GM13977 (cell line): ENCODE measurements at regions not wholly inside any gene's neighbourhood (a gene's known extent, or its start where the extent isn't known, plus 50 kb on each side); places are given as distances from the start of the nearest gene placed in this dataset.

Source experiments
- DNase-seq: peaks from one replicate; pipeline ENCODE4 v3.0.0; 2012; ENCODE audit warnings: low spot score
- in situ Hi-C: fragments of 300-500 bp; cut with MboI; formaldehyde crosslinking; loops from one replicate; pipeline ENCODE4 v1.12.0; 2022; ENCODE audit warnings: low sequenced_read_pairs, low pct_unique_long_range_greater_than_20kb, mixed read lengths, inconsistent platforms; ENCODE audit not compliant: unreplicated experiment
- TF ChIP-seq, protein P1 (sequence below): IDR thresholded peaks from 2 replicates; pipeline ENCODE4 v1.5.1; 2012; ENCODE audit warnings: mild to moderate bottlenecking, control low read depth; ENCODE audit not compliant: insufficient read depth; ENCODE audit errors: extremely low read depth, missing control alignments

DNA sequence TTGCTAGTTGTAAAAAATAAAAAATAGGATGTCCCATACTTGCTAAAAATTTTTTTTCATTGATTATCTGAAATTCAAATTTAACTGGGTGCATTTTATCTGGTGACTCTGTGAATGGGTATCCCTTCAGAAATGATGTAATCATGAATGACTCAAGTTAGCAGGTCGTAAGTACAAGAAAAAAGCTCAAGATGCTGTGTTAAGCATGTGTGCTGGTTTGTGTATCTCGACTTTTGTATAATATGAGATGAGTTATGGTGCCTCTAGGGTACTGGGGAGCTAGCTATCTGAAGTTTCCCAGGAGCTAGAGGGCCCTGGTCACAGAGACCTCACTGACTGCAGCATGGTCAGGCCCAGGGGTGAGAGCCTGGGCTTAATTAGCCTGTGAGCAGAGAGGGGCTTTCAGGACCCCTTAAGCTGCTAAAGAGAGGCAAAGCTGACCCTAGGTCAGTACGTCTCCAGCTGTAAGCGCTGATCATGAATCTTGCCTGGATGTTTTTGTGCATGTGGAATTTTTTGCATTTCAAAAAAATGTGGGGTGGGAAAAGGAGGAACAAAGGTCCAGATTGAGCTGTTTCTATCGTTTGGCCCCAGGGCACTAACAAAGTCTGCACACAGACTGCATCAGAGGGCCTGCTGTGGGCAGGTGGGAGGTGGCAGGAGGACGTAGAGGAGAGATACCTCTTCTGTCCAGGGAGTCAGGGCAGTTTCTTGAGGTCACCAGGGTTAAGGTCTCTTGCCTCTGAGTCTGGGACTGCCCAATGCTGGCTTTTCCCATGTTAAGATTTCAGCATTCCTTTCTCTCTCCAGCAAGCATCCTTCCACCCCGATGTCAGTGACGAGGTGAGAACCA lies 233.2 kb upstream of the TPM1 start:
- no peak for DNase-seq
- TF ChIP-seq, protein P1, sequence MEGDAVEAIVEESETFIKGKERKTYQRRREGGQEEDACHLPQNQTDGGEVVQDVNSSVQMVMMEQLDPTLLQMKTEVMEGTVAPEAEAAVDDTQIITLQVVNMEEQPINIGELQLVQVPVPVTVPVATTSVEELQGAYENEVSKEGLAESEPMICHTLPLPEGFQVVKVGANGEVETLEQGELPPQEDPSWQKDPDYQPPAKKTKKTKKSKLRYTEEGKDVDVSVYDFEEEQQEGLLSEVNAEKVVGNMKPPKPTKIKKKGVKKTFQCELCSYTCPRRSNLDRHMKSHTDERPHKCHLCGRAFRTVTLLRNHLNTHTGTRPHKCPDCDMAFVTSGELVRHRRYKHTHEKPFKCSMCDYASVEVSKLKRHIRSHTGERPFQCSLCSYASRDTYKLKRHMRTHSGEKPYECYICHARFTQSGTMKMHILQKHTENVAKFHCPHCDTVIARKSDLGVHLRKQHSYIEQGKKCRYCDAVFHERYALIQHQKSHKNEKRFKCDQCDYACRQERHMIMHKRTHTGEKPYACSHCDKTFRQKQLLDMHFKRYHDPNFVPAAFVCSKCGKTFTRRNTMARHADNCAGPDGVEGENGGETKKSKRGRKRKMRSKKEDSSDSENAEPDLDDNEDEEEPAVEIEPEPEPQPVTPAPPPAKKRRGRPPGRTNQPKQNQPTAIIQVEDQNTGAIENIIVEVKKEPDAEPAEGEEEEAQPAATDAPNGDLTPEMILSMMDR, result no peak
- in situ Hi-C loops, result no loop called here

DNA sequence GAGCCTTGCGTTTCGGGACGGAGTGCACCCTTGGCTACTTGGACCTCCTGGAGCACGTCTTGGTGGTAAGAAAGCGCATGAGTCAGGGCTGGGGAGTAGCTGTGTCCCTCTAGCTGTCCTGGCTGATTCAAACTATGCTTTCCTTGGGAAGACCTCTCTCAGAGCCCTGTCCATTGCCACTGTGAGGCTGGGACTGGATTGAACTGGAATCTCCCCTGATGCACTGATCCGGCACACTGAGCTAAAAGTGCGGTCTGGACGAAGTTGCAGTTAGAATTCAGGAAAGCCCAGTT lies 232.6 kb upstream of the TPM1 start:
- no peak for DNase-seq
- in situ Hi-C loops, result no loop called here
- TF ChIP-seq, protein P1, result no peak

DNA sequence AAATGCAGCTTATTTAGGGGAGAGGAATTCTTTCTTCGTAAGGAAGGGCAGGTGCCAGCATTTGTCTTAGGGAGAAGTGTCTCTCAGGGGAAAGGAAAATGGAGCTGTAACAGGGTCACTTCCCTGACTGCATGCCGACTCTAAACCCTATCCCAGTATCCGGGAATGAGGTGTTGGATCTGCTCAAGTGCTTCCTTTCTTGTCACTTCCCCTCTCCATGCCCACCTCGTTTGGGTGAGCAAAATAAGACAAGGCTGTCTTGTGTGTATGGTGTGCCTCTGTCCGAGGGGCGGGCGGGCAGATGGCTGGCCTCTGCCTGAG lies 230.1 kb upstream of the TPM1 start:
- DNase-seq, result no peak
- in situ Hi-C loops, result no loop called here
- TF ChIP-seq, protein P1, result no peak

DNA sequence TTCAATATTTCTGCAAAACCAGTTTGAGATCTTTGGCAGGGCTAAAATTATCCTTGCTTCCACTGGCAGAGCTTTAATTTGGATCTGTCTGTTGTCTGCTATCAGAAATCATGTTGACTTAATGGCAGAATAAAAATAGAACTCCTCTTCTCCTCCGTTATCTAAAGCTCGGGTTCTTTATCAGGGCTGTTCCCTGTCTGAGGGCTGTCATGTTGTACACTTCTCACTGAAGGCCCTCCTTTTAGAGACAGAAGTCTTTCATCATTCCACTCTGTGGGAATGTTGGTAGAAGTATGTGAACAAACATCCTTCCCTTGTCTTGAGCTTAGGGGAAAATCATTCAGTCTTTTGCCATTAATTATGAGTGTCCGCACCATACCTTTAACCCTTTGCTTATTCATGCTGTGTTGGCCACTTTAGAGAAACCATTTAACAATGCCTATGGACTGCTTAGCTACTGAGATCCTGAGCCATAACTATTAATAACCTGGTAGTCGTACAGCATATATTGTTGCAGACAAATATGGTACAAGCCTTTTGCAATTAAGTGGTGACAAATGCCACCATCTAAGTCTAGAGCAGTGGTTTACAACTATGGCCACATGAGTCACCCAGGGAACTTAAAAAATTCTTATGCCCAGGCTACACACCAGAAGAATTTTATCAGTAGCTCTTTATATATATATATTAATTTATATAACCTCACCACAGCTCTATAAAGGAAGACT lies 226.0 kb upstream of the TPM1 start:
- TF ChIP-seq, protein P1, result no peak
- in situ Hi-C loops, result no loop called here
- no peak for DNase-seq

DNA sequence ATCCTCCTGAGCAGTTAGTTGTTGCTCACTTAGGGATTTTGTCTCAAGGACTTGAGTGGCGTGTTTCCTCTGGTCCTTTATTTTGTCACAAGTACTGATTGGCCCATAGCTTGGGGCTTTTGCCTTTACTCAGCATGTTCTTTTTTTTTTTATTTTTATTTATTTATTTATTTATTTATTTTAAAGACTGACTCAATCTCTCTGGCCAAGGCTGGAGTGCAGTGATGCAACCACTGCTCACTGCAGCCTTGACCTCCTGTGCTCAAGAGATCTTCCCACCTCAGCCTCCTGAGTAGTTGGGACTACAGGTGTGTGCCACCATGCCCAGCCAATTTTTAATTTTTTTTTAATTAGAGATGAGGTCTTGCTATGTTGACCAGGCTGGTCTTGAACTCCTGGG lies 223.9 kb upstream of the TPM1 start:
- DNase-seq, result no peak
- in situ Hi-C loops, result no loop called here
- TF ChIP-seq, protein P1, result no peak

DNA sequence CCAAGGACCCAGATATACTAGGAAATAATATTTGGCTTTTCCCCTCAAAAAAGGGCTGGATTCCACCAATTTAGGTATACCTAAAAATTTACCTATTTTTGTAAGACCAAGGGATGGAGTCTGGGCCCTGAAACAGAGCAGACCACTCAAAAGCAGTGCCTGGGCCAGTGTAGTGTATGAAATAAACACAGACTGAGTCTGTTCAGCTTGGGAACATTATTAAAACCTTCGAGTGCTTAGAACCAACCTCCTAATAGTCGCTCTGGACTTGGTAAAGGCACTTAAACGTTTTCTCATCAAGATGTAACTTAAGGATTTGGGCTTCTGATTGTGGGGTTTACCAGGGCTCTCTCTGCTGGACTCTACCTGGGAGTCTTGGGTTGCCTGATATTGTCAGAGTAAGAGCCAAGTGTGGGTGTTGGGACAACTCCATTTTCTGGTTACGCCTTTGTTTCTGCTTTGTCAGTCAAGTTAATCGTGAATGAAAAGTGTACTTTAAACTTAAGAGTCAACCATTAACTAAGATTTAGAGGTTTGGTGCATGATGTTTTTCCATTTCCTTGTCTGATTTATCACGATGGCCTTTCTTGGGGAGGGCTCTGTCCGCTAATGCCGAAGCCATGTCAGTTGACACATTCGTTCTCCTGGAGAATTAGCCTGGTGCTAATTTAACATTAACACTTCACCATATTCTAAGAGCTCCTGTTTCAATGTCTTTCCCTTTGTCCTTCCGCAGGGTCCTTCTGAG lies 221.0 kb upstream of the TPM1 start:
- in situ Hi-C loops, result no loop called here
- TF ChIP-seq, protein P1, result no peak
- DNase-seq, result no peak
